ENCODE measurements at regions not wholly inside any gene's neighbourhood (a gene's known extent, or its start where the extent isn't known, plus 50 kb on each side); places are given as distances from the start of the nearest gene placed in this dataset.
"Not testable (repeated sequence)": the region's sequence is repeated elsewhere in the genome, so short reads cannot be mapped to it uniquely, and the experiment has no call there.

GRCh38 chr15:91632176-91632575, 221.3 kb upstream of the SLCO3A1 start:
- no peak overlapping the region for H3K4me3 ChIP-seq (ENCODE audit: low read depth, low read length)
- no peaks in the 10 kb centered on the region for H3K36me3 ChIP-seq (ENCODE audit: control insufficient read depth, insufficient read depth, low read length)
- H3K27me3 ChIP-seq (ENCODE audit: control insufficient read depth, insufficient read depth, low read length) = no peaks in the 10 kb centered on the region
- H3K4me1 ChIP-seq (ENCODE audit: control insufficient read depth, insufficient read depth, low read length) = peaks cover 4% of the 10 kb centered on the region; the same call in 1 of the 2 replicates
- H3K27ac ChIP-seq (ENCODE audit: low read depth, low read length) = no peak overlapping the region
- no peak overlapping the region for H3K9ac ChIP-seq (ENCODE audit: low read length)
- peaks cover 4% of the 10 kb centered on the region; the same call in 1 of the 2 replicates for H3K9me3 ChIP-seq (ENCODE audit: control insufficient read depth, insufficient read depth, low read depth, low read length)

DNA sequence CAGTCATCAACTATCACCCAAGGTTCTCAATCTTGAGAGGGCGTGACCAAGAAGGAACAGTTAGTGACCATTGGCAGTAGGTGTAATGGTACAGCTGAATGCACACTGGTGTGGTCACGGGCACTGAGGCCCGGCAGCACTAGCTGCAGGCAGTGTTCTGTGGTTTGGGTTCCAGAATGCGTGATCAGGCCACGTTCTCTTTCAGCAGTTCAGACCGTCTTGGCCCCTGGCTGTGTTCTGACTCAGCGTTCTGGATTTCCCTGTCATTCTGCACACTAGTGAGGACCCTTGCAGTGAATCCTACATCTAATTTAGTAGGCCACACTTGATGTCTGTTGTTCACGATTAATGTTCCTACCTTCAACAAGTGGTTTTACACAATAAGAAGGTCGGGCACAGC, 220.5 kb upstream of the SLCO3A1 start:
- H3K36me3 ChIP-seq (ENCODE audit: control insufficient read depth, insufficient read depth, low read length) = no peaks in the 10 kb centered on the region
- no peak overlapping the region for H3K9ac ChIP-seq (ENCODE audit: low read length)
- H3K9me3 ChIP-seq (ENCODE audit: control insufficient read depth, insufficient read depth, low read depth, low read length) = peaks cover 10% of the 10 kb centered on the region
- no peak overlapping the region for H3K27ac ChIP-seq (ENCODE audit: low read depth, low read length)
- no peak overlapping the region for H3K4me3 ChIP-seq (ENCODE audit: low read depth, low read length)
- no peaks in the 10 kb centered on the region for H3K27me3 ChIP-seq (ENCODE audit: control insufficient read depth, insufficient read depth, low read length)
- H3K4me1 ChIP-seq (ENCODE audit: control insufficient read depth, insufficient read depth, low read length) = no peaks in the 10 kb centered on the region; the same call in 1 of the 2 replicates

GRCh38 chr15:91634179-91634578, 219.3 kb upstream of the SLCO3A1 start:
- Histone ChIP-seq H3K27me3 (ENCODE audit: control insufficient read depth, insufficient read depth, low read length) (no peaks in the 10 kb centered on the region), H3K36me3 (ENCODE audit: control insufficient read depth, insufficient read depth, low read length) (no peaks in the 10 kb centered on the region), H3K9me3 (ENCODE audit: control insufficient read depth, insufficient read depth, low read depth, low read length) (peaks cover 8% of the 10 kb centered on the region; the same call in 1 of the 2 replicates), H3K9ac (ENCODE audit: low read length) (no peak overlapping the region), H3K4me1 (ENCODE audit: control insufficient read depth, insufficient read depth, low read length) (no peaks in the 10 kb centered on the region), H3K27ac (ENCODE audit: low read depth, low read length) (no peak overlapping the region), H3K4me3 (ENCODE audit: low read depth, low read length) (no peak overlapping the region)

- no peak overlapping the region for H3K4me3 ChIP-seq (ENCODE audit: low read depth, low read length)
- no peak overlapping the region for H3K27ac ChIP-seq (ENCODE audit: low read depth, low read length)
- no peak overlapping the region for H3K9ac ChIP-seq (ENCODE audit: low read length)
- no peaks in the 10 kb centered on the region for H3K4me1 ChIP-seq (ENCODE audit: control insufficient read depth, insufficient read depth, low read length)
- no peaks in the 10 kb centered on the region for H3K27me3 ChIP-seq (ENCODE audit: control insufficient read depth, insufficient read depth, low read length)
- H3K9me3 ChIP-seq (ENCODE audit: control insufficient read depth, insufficient read depth, low read depth, low read length) = peaks cover 8% of the 10 kb centered on the region; the same call in 1 of the 2 replicates
- no peaks in the 10 kb centered on the region for H3K36me3 ChIP-seq (ENCODE audit: control insufficient read depth, insufficient read depth, low read length)
These were observed 218.4 kb upstream of the SLCO3A1 start for GRCh38 chr15:91635080-91635479.

DNA sequence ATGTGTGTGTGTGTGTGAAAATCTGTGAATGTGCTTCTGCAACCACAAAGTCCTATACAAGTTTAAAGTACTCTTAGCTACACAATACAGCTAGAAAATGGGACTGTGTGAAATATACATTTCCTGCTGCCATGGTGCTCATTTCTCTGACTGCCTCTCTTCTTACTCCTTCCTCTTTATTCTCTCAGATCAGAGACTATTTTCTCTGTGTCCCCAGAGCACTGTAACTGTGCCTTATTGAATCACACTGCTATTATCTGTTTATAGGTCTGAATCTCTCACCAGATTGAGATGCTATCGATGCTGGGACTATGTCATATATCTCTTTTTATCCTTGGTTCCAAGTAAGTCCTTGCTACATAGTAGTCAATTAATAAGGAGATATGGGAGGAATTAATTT, 217.9 kb upstream of the SLCO3A1 start:
- H3K27ac ChIP-seq (ENCODE audit: low read depth, low read length) = no peak overlapping the region
- no peak overlapping the region for H3K4me3 ChIP-seq (ENCODE audit: low read depth, low read length)
- no peaks in the 10 kb centered on the region for H3K4me1 ChIP-seq (ENCODE audit: control insufficient read depth, insufficient read depth, low read length)
- H3K36me3 ChIP-seq (ENCODE audit: control insufficient read depth, insufficient read depth, low read length) = no peaks in the 10 kb centered on the region
- H3K9me3 ChIP-seq (ENCODE audit: control insufficient read depth, insufficient read depth, low read depth, low read length) = peaks cover 8% of the 10 kb centered on the region; the same call in 1 of the 2 replicates
- no peak overlapping the region for H3K9ac ChIP-seq (ENCODE audit: low read length)
- H3K27me3 ChIP-seq (ENCODE audit: control insufficient read depth, insufficient read depth, low read length) = no peaks in the 10 kb centered on the region

- Histone ChIP-seq H3K4me1 (ENCODE audit: control insufficient read depth, insufficient read depth, low read length) (no peaks in the 10 kb centered on the region), H3K27me3 (ENCODE audit: control insufficient read depth, insufficient read depth, low read length) (no peaks in the 10 kb centered on the region), H3K36me3 (ENCODE audit: control insufficient read depth, insufficient read depth, low read length) (no peaks in the 10 kb centered on the region), H3K4me3 (ENCODE audit: low read depth, low read length) (no peak overlapping the region), H3K9me3 (ENCODE audit: control insufficient read depth, insufficient read depth, low read depth, low read length) (no peaks in the 10 kb centered on the region), H3K27ac (ENCODE audit: low read depth, low read length) (no peak overlapping the region), H3K9ac (ENCODE audit: low read length) (no peak overlapping the region)
These were observed 204.5 kb upstream of the SLCO3A1 start for GRCh38 chr15:91649016-91649415.

DNA sequence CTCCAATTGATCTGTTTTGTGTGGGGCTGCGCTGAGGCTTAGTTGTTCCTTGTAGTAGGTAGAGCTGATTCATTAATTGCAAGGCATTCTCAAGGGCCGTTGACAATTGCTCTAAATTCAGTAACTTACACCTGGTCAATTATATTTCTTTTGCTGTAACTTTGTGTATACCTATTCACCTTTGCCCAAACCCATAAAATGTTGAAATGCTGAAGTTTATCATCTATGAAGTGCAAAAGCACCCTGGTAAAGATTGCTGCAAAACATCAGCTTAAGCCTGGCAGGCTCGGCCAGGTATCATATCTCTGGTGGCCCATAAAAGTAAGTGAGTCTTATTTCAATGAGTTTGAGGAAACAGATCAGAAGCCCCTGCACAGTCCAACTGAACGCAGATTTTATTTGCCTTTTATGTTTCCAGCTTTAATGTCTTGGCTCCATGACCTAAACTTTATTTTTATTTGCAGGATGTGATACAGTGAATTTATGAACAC, 203.6 kb upstream of the SLCO3A1 start:
- no peaks in the 10 kb centered on the region for H3K36me3 ChIP-seq (ENCODE audit: control insufficient read depth, insufficient read depth, low read length)
- H3K9ac ChIP-seq (ENCODE audit: low read length) = no peak overlapping the region
- no peak overlapping the region for H3K27ac ChIP-seq (ENCODE audit: low read depth, low read length)
- no peaks in the 10 kb centered on the region for H3K4me1 ChIP-seq (ENCODE audit: control insufficient read depth, insufficient read depth, low read length)
- no peaks in the 10 kb centered on the region for H3K9me3 ChIP-seq (ENCODE audit: control insufficient read depth, insufficient read depth, low read depth, low read length)
- H3K4me3 ChIP-seq (ENCODE audit: low read depth, low read length) = no peak overlapping the region
- H3K27me3 ChIP-seq (ENCODE audit: control insufficient read depth, insufficient read depth, low read length) = no peaks in the 10 kb centered on the region

DNA sequence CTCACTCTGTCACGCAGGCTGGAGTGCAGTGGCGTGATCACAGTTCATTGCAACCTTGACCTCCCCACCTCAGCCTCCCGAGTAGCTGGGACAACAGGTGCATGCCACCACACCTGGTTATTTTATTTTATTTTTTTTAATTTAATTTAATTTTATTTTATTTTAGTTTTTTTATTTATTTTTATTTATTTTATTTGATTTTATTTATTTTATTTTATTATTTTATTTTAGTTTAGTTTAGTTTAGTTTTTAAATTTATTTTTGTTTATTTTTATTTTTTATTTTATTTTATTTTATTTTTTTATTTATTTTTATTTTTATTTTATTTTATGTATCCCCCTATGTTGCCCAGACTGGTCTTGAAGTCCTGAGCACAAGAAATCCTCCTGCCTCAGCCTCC, 202.3 kb upstream of the SLCO3A1 start:
- Histone ChIP-seq H3K9ac (ENCODE audit: low read length) (no peak overlapping the region), H3K4me3 (ENCODE audit: low read depth, low read length) (no peak overlapping the region), H3K9me3 (ENCODE audit: control insufficient read depth, insufficient read depth, low read depth, low read length) (no peaks in the 10 kb centered on the region), H3K27me3 (ENCODE audit: control insufficient read depth, insufficient read depth, low read length) (no peaks in the 10 kb centered on the region), H3K36me3 (ENCODE audit: control insufficient read depth, insufficient read depth, low read length) (no peaks in the 10 kb centered on the region), H3K27ac (ENCODE audit: low read depth, low read length) (no peak overlapping the region), H3K4me1 (ENCODE audit: control insufficient read depth, insufficient read depth, low read length) (no peaks in the 10 kb centered on the region)

DNA sequence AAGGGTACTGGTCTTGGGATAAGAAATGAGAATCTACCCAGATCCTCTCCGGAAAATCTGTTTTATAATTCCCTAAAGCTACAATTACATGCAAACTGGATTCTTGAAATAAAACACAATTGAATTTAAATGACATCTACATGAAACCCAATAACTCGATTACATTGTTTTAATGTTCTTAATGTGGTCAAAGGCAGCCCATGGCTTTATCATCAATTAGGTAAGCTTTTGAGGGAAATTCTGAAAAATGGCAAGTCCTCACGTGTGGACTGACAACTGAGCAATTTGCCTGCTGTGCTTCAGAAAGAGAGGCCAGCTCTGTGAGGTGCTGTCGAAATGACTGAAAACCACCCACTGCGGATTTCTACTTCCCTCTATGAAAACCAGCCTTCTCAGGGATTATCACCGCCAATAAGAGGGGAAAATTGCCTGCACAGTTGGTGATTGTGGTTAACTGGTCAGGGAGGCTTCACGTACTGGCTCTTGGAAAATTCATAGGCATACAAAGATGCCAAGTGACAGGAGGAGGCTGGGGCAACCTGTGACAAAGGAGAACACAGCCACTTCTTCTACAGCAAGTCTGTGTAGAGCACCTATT, 200.8 kb upstream of the SLCO3A1 start:
- Histone ChIP-seq H3K4me1 (ENCODE audit: control insufficient read depth, insufficient read depth, low read length) (no peaks in the 10 kb centered on the region), H3K27me3 (ENCODE audit: control insufficient read depth, insufficient read depth, low read length) (no peaks in the 10 kb centered on the region), H3K27ac (ENCODE audit: low read depth, low read length) (no peak overlapping the region), H3K9me3 (ENCODE audit: control insufficient read depth, insufficient read depth, low read depth, low read length) (no peaks in the 10 kb centered on the region), H3K9ac (ENCODE audit: low read length) (no peak overlapping the region), H3K4me3 (ENCODE audit: low read depth, low read length) (no peak overlapping the region), H3K36me3 (ENCODE audit: control insufficient read depth, insufficient read depth, low read length) (no peaks in the 10 kb centered on the region)

DNA sequence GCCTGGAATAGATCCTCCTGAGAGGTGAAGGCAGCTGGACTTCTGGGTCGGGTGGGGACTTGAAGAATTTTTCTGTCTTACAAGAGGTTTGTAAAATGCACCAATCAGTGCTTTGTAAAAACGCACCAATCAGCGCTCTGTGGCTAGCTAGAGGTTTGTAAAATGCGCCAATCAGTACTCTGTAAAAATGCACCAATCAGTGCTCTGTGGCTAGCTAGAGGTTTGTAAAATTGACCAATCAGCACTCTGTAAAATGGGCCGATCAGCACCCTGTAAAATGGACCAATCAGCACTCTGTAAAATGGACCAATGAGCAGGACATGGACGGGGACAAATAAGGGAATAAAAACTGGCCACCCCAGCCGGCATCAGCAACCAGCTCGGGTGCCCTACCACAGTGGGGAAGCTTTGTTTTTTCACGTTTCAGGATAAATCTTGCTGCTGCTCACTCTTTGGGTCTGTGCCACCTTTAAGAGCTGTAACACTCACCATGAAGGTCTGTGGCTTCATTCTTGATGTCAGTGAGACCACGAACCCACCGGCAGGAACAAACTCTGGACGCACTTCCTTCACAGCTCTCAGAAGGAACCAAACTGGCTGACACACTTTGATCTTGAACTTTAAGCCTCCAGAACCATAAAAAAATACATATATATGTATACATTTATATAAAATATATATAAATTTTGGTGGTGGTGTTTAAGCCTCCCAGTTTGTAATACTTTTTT, 197.8 kb upstream of the SLCO3A1 start:
- H3K4me3 ChIP-seq (ENCODE audit: low read depth, low read length); H3K9me3 ChIP-seq (ENCODE audit: control insufficient read depth, insufficient read depth, low read depth, low read length); H3K36me3 ChIP-seq (ENCODE audit: control insufficient read depth, insufficient read depth, low read length); H3K27me3 ChIP-seq (ENCODE audit: control insufficient read depth, insufficient read depth, low read length); H3K27ac ChIP-seq (ENCODE audit: low read depth, low read length); H3K9ac ChIP-seq (ENCODE audit: low read length); H3K4me1 ChIP-seq (ENCODE audit: control insufficient read depth, insufficient read depth, low read length): not testable (repeated sequence)

DNA sequence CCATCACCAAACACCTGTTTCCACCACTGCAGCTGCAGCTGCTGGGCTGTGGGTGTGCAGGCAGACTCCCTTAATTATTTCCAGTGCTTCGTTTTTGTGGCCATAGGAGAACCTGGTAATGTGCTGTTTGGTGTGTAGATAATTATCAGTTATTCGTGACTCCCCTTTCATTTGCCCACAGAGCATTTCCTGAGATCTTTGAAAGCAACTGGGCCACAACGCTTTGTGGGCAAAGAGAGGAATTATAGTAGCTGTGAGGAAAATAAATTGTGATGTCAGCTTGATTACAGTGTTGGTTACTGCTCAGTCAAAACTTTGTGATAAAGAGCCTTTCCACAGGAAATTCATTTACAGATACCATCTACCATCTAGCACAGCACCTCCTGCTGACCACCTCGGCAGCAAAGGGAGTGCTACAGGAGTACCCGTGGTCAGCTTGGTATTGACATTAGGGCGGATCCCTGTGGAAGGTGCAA, 193.3 kb upstream of the SLCO3A1 start:
- Histone ChIP-seq H3K9ac (ENCODE audit: low read length) (no peak overlapping the region), H3K27me3 (ENCODE audit: control insufficient read depth, insufficient read depth, low read length) (no peaks in the 10 kb centered on the region), H3K9me3 (ENCODE audit: control insufficient read depth, insufficient read depth, low read depth, low read length) (no peaks in the 10 kb centered on the region), H3K36me3 (ENCODE audit: control insufficient read depth, insufficient read depth, low read length) (no peaks in the 10 kb centered on the region), H3K27ac (ENCODE audit: low read depth, low read length) (no peak overlapping the region), H3K4me1 (ENCODE audit: control insufficient read depth, insufficient read depth, low read length) (peaks cover 7% of the 10 kb centered on the region; the same call in 1 of the 2 replicates), H3K4me3 (ENCODE audit: low read depth, low read length) (no peak overlapping the region)

Data from HUES6 (cell line).